Neuronal stem cell (in vitro differentiated cells): ENCODE measurements at regions not wholly inside any gene's neighbourhood (a gene's known extent, or its start where the extent isn't known, plus 50 kb on each side); places are given as distances from the start of the nearest gene placed in this dataset.

Experiments
- DNase-seq: peaks from one replicate; pipeline ENCODE4 v3.0.0-alpha.2; 2013; ENCODE audit warnings: low spot score
- H2AFZ ChIP-seq: one replicate; pipeline ENCODE4 v1.6.1; 2013; ENCODE audit warnings: mild to moderate bottlenecking, low read length, inconsistent platforms
- H2AK5ac ChIP-seq: 2 replicates; pipeline ENCODE4 v1.6.1; 2013; ENCODE audit warnings: low read depth, mild to moderate bottlenecking, inconsistent platforms, low read length, moderate library complexity, mixed read lengths
- H2BK120ac ChIP-seq: 2 replicates; pipeline ENCODE4 v1.6.1; 2013; ENCODE audit warnings: low read depth, mild to moderate bottlenecking, inconsistent platforms, low read length, moderate library complexity, mixed read lengths
- H2BK12ac ChIP-seq: one replicate; pipeline ENCODE4 v1.6.1; 2013; ENCODE audit warnings: low read length, inconsistent platforms
- H2BK15ac ChIP-seq: 2 replicates; pipeline ENCODE4 v1.6.1; 2013; ENCODE audit warnings: mild to moderate bottlenecking, low read length, inconsistent platforms, mixed read lengths
- H2BK5ac ChIP-seq: one replicate; pipeline ENCODE4 v1.6.1; 2013; ENCODE audit warnings: inconsistent platforms, mild to moderate bottlenecking, low read length, moderate library complexity
- H3K14ac ChIP-seq: one replicate; pipeline ENCODE4 v1.6.1; 2013; ENCODE audit warnings: low read length, inconsistent platforms
- H3K18ac ChIP-seq: 2 replicates; pipeline ENCODE4 v1.6.1; 2013; ENCODE audit warnings: low read length, inconsistent platforms
- H3K23ac ChIP-seq: 2 replicates; pipeline ENCODE4 v1.6.1; 2013; ENCODE audit warnings: low read depth, mild to moderate bottlenecking, mixed read lengths, low read length, inconsistent platforms; ENCODE audit not compliant: poor library complexity
- H3K27ac ChIP-seq: replicated peaks from 3 replicates; pipeline ENCODE4 v1.5.1; 2013; ENCODE audit warnings: low read length, inconsistent platforms
- H3K27me3 ChIP-seq, 3 experiments: 2 replicates each; pipeline ENCODE4 v1.6.1; 2013; ENCODE audit warnings: low read length in 3 of 3, mild to moderate bottlenecking in 2 of 3, inconsistent platforms in 1 of 3, low read depth in 1 of 3, mixed read lengths in 1 of 3, moderate library complexity in 1 of 3; ENCODE audit not compliant: control insufficient read depth in 3 of 3, insufficient read depth in 3 of 3
- H3K36me3 ChIP-seq, 2 donors: replicated peaks in 1 of 2; 2 replicates each; pipeline ENCODE4 v1.6.1; 2013; ENCODE audit warnings: low read length in 2 of 2; ENCODE audit not compliant: control insufficient read depth in 2 of 2, insufficient read depth in 2 of 2
- H3K4ac ChIP-seq: 2 replicates; pipeline ENCODE4 v1.6.1; 2013; ENCODE audit warnings: inconsistent platforms, mild to moderate bottlenecking, low read length, moderate library complexity
- H3K4me1 ChIP-seq, 2 donors: 1 replicate in 1 of 2; 2 replicates in 1 of 2; pipeline ENCODE4 v1.6.1; 2013; ENCODE audit warnings: low read length in 2 of 2, low read depth in 1 of 2; ENCODE audit not compliant: control insufficient read depth in 2 of 2, insufficient read depth in 1 of 2
- H3K4me2 ChIP-seq: one replicate; pipeline ENCODE4 v1.6.1; 2013; ENCODE audit warnings: mild to moderate bottlenecking, low read length, inconsistent platforms; ENCODE audit not compliant: insufficient read depth, poor library complexity, severe bottlenecking
- H3K4me3 ChIP-seq, 2 donors: 2 replicates each; pipeline ENCODE4 v1.5.1; 2013; ENCODE audit warnings: low read length in 2 of 2, mild to moderate bottlenecking in 2 of 2, inconsistent platforms in 1 of 2, moderate library complexity in 1 of 2
- H3K79me1 ChIP-seq: one replicate; pipeline ENCODE4 v1.6.1; 2013; ENCODE audit warnings: low read depth, mild to moderate bottlenecking, inconsistent platforms, low read length, moderate library complexity
- H3K9ac ChIP-seq: one replicate; pipeline ENCODE4 v1.6.1; 2013; ENCODE audit warnings: mild to moderate bottlenecking, low read depth, low read length, inconsistent platforms; ENCODE audit not compliant: poor library complexity
- H3K9me3 ChIP-seq, 2 donors: replicated peaks in 1 of 2; 2 replicates each; pipeline versions ENCODE3 to v1.6.1; 2013; ENCODE audit warnings: low read length in 2 of 2, mild to moderate bottlenecking in 2 of 2, inconsistent platforms in 1 of 2, low read depth in 1 of 2, mixed read lengths in 1 of 2, moderate library complexity in 1 of 2; ENCODE audit not compliant: control insufficient read depth in 2 of 2, insufficient read depth in 1 of 2
- H4K8ac ChIP-seq: one replicate; pipeline ENCODE4 v1.6.1; 2013; ENCODE audit warnings: low read depth, mild to moderate bottlenecking, inconsistent platforms, low read length, moderate library complexity
- H4K91ac ChIP-seq: one replicate; pipeline ENCODE4 v1.6.1; 2013; ENCODE audit warnings: low read length, low read depth, mild to moderate bottlenecking, inconsistent platforms; ENCODE audit not compliant: poor library complexity
- WGBS, 2 donors: extraction: QIAGEN DNeasy Blood & Tissue Kit; methylation state at CpG; one replicate each; pipeline ENCODE4 v1.1.7; 2013; ENCODE audit warnings: missing lambda C conversion rate in 2 of 2, mixed read lengths in 1 of 2; ENCODE audit not compliant: insufficient read length in 2 of 2, insufficient replicate concordance in 1 of 2; ENCODE audit errors: extremely low coverage in 2 of 2; 5-methylcytosine and 5-hydroxymethylcytosine counted together

- no peak for DNase-seq
These were observed 208.2 kb downstream of the DIO2 start for GRCh38 chr14:80003138-80003537.

GRCh38 chr14:79997509-79998208 lies 213.6 kb downstream of the DIO2 start:
- no peaks in the 10 kb centered on the region for H3K27me3 ChIP-seq
- no peak overlapping the region for H3K14ac ChIP-seq
- no peak overlapping the region for H2BK120ac ChIP-seq
- H4K91ac ChIP-seq: no peak overlapping the region
- H3K79me1 ChIP-seq: no peaks in the 10 kb centered on the region
- no peak overlapping the region for H4K8ac ChIP-seq
- no peak overlapping the region for H3K9ac ChIP-seq
- no peak overlapping the region for H2AFZ ChIP-seq
- H3K4me2 ChIP-seq: no peak overlapping the region
- H3K23ac ChIP-seq: no peak overlapping the region
- H3K4me3 ChIP-seq: no peak overlapping the region
- no peak overlapping the region for H2BK5ac ChIP-seq
- H3K18ac ChIP-seq: no peak overlapping the region
- H3K4ac ChIP-seq: no peak overlapping the region
- H2AK5ac ChIP-seq: no peak overlapping the region
- peaks cover 6 to 8% of the 10 kb centered on the region in 2 donors for H3K4me1 ChIP-seq
- H3K27ac ChIP-seq: no peak overlapping the region
- no peak overlapping the region for H2BK15ac ChIP-seq
- no CpG with 5 or more reads among the region's 4 CpGs for WGBS, 2 donors
- no peaks in the 10 kb centered on the region for H3K36me3 ChIP-seq
- H2BK12ac ChIP-seq: no peak overlapping the region
- H3K9me3 ChIP-seq: no peaks in the 10 kb centered on the region
- DNase-seq: no peak

More at GRCh38 chr14:80003138-80003537, 208.2 kb downstream of the DIO2 start:
- no peak overlapping the region for H3K4me2 ChIP-seq
- no peak overlapping the region for H3K4ac ChIP-seq
- H2AK5ac ChIP-seq: no peak overlapping the region
- H3K27ac ChIP-seq: no peak overlapping the region
- no peak overlapping the region for H2BK5ac ChIP-seq
- no peaks in the 10 kb centered on the region for H3K36me3 ChIP-seq
- H4K8ac ChIP-seq: no peak overlapping the region
- no peaks in the 10 kb centered on the region for H3K79me1 ChIP-seq
- no peak overlapping the region for H2BK120ac ChIP-seq
- H2BK15ac ChIP-seq: no peak overlapping the region
- no peak overlapping the region for H3K4me3 ChIP-seq
- H2BK12ac ChIP-seq: no peak overlapping the region
- H3K18ac ChIP-seq: no peak overlapping the region
- H3K9ac ChIP-seq: no peak overlapping the region
- no CpG with 5 or more reads among the region's 4 CpGs for WGBS, 2 donors
- no peaks in the 10 kb centered on the region for H3K27me3 ChIP-seq
- no peaks in the 10 kb centered on the region for H3K9me3 ChIP-seq
- H3K23ac ChIP-seq: no peak overlapping the region
- no peak overlapping the region for H3K14ac ChIP-seq
- H4K91ac ChIP-seq: no peak overlapping the region
- H3K4me1 ChIP-seq: no peaks in the 10 kb centered on the region
- H2AFZ ChIP-seq: no peak overlapping the region

GRCh38 chr14:79992407-79993198 lies 218.7 kb downstream of the DIO2 start:
- H2BK5ac ChIP-seq: no peak overlapping the region
- peak overlapping the region; percentile 22 for H3K4me2 ChIP-seq
- H3K4me1 ChIP-seq: peaks cover 7 to 12% of the 10 kb centered on the region in 2 donors
- H3K9me3 ChIP-seq: no peaks in the 10 kb centered on the region
- no peaks in the 10 kb centered on the region for H3K36me3 ChIP-seq
- H2BK120ac ChIP-seq: no peak overlapping the region
- no peak for DNase-seq
- no CpG with 5 or more reads among the region's 4 CpGs for WGBS, 2 donors
- H3K79me1 ChIP-seq: no peaks in the 10 kb centered on the region
- H4K8ac ChIP-seq: no peak overlapping the region
- H2BK12ac ChIP-seq: no peak overlapping the region
- no peak overlapping the region for H3K4ac ChIP-seq
- H3K14ac ChIP-seq: no peak overlapping the region
- no peak overlapping the region for H3K4me3 ChIP-seq
- H3K9ac ChIP-seq: no peak overlapping the region
- H3K27me3 ChIP-seq: no peaks in the 10 kb centered on the region
- H2AK5ac ChIP-seq: no peak overlapping the region
- H3K27ac ChIP-seq: no peak overlapping the region
- H3K23ac ChIP-seq: no peak overlapping the region
- peak overlapping the region; percentile 63 for H2AFZ ChIP-seq
- H2BK15ac ChIP-seq: no peak overlapping the region
- H4K91ac ChIP-seq: no peak overlapping the region
- H3K18ac ChIP-seq: no peak overlapping the region

- no peak overlapping the region for H3K4me2 ChIP-seq
These were observed 219.4 kb downstream of the DIO2 start for GRCh38 chr14:79991866-79992265.

More at GRCh38 chr14:79991866-79992265, 219.4 kb downstream of the DIO2 start:
- no peak overlapping the region for H3K4ac ChIP-seq
- no peak overlapping the region for H2BK5ac ChIP-seq
- no CpG with 5 or more reads among the region's 3 CpGs for WGBS, 2 donors
- H2BK15ac ChIP-seq: no peak overlapping the region
- H4K91ac ChIP-seq: no peak overlapping the region
- no peaks in the 10 kb centered on the region for H3K36me3 ChIP-seq
- H3K27me3 ChIP-seq: no peaks in the 10 kb centered on the region
- no peaks in the 10 kb centered on the region for H3K79me1 ChIP-seq
- no peak overlapping the region for H3K27ac ChIP-seq
- no peak for DNase-seq
- H3K18ac ChIP-seq: no peak overlapping the region
- no peak overlapping the region for H3K9ac ChIP-seq
- no peak overlapping the region for H2AK5ac ChIP-seq
- peaks cover 7 to 12% of the 10 kb centered on the region in 2 donors for H3K4me1 ChIP-seq
- H3K14ac ChIP-seq: no peak overlapping the region
- no peak overlapping the region for H2BK12ac ChIP-seq
- no peak overlapping the region for H2AFZ ChIP-seq
- no peak overlapping the region for H2BK120ac ChIP-seq
- H4K8ac ChIP-seq: no peak overlapping the region
- no peak overlapping the region for H3K23ac ChIP-seq
- H3K9me3 ChIP-seq: no peaks in the 10 kb centered on the region
- no peak overlapping the region for H3K4me3 ChIP-seq
